ENCODE measurements at regions not wholly inside any gene's neighbourhood (a gene's known extent, or its start where the extent isn't known, plus 50 kb on each side); places are given as distances from the start of the nearest gene placed in this dataset.

GRCh38 chr20:57960803-57961575 is 251.2 kb upstream of the PMEPA1 start:
- peak in 1 of 10 donors; percentile 51 for DNase-seq
- intact Hi-C loops (cut with DNase I) = loop anchor here (5.0 kb wide), 1 partner anchor 76 kb away; no protein-coding TSS in a partner anchor

- intact Hi-C loops (cut with DNase I) = no loop called here
- no peak for DNase-seq
Measured at GRCh38 chr20:57959589-57959988, 249.8 kb upstream of the PMEPA1 start.

GRCh38 chr20:57959018-57959417 is 249.2 kb upstream of the PMEPA1 start:
- intact Hi-C loops (cut with DNase I) = no loop called here
- peak in 2 of 10 donors; percentile 16 to 78 for DNase-seq

GRCh38 chr20:57958050-57958420 is 248.2 kb upstream of the PMEPA1 start:
- intact Hi-C loops (cut with DNase I) = no loop called here
- no peak for DNase-seq

GRCh38 chr20:57957411-57958049 is 247.7 kb upstream of the PMEPA1 start:
- DNase-seq = no peak
- intact Hi-C loops (cut with DNase I) = no loop called here

- no peak for DNase-seq
- intact Hi-C loops (cut with DNase I) = no loop called here
Measured at GRCh38 chr20:57953638-57954037, 243.8 kb upstream of the PMEPA1 start.

GRCh38 chr20:57952136-57952535 is 242.3 kb upstream of the PMEPA1 start:
- DNase-seq = no peak
- intact Hi-C loops (cut with DNase I) = no loop called here

- intact Hi-C loops (cut with DNase I) = no loop called here
- DNase-seq = peak in 2 of 10 donors; percentile 23 to 47
Measured at GRCh38 chr20:57951549-57951948, 241.7 kb upstream of the PMEPA1 start.

- peak in 2 of 10 donors; percentile 30 to 54 for DNase-seq
- intact Hi-C loops (cut with DNase I) = no loop called here
Measured at GRCh38 chr20:57950764-57951485, 241.1 kb upstream of the PMEPA1 start.

- peak in 2 of 10 donors; percentile 37 to 65 for DNase-seq
- intact Hi-C loops (cut with DNase I) = no loop called here
Measured at GRCh38 chr20:57948180-57948955, 238.6 kb upstream of the PMEPA1 start.

GRCh38 chr20:57947421-57948179 is 237.8 kb upstream of the PMEPA1 start:
- peak in 3 of 10 donors; percentile 3 to 80 (median 74) for DNase-seq
- intact Hi-C loops (cut with DNase I) = no loop called here

- DNase-seq = peak in 2 of 10 donors; percentile 39 to 54
- intact Hi-C loops (cut with DNase I) = no loop called here
Measured at GRCh38 chr20:57946559-57947315, 236.9 kb upstream of the PMEPA1 start.

- DNase-seq = no peak
- intact Hi-C loops (cut with DNase I) = no loop called here
Measured at GRCh38 chr20:57944988-57945387, 235.2 kb upstream of the PMEPA1 start.

GRCh38 chr20:57943950-57944349 is 234.1 kb upstream of the PMEPA1 start:
- intact Hi-C loops (cut with DNase I) = no loop called here
- DNase-seq = peak in 1 of 10 donors; percentile 76

GRCh38 chr20:57943291-57943690 is 233.5 kb upstream of the PMEPA1 start:
- peak in 1 of 10 donors; percentile 50 for DNase-seq
- intact Hi-C loops (cut with DNase I) = no loop called here

GRCh38 chr20:57941604-57942381 is 232.0 kb upstream of the PMEPA1 start:
- DNase-seq = peak in 1 of 10 donors; percentile 39
- intact Hi-C loops (cut with DNase I) = no loop called here

- DNase-seq = peak in 1 of 10 donors; percentile 69
Measured at GRCh38 chr20:57940868-57941522, 231.2 kb upstream of the PMEPA1 start.

GRCh38 chr20:57940376-57940775 is 230.6 kb upstream of the PMEPA1 start:
- DNase-seq = peak in 1 of 10 donors; percentile 35
- intact Hi-C loops (cut with DNase I) = no loop called here

More at GRCh38 chr20:57940868-57941522, 231.2 kb upstream of the PMEPA1 start:
- intact Hi-C loops (cut with DNase I) = no loop called here
